Astrocyte of the cerebellum (primary cell): ENCODE measurements at regions not wholly inside any gene's neighbourhood (a gene's known extent, or its start where the extent isn't known, plus 50 kb on each side); places are given as distances from the start of the nearest gene placed in this dataset.
A peak's percentile ranks its signal among the peaks of the same experiment; 100 is the strongest.

ENCODE experiments used
- DNase-seq: peaks from one replicate; pipeline ENCODE4 v3.0.0-alpha.2; 2011; ENCODE audit warnings: low read depth
- H3K4me3 ChIP-seq: 2 replicates; pipeline ENCODE4 v1.5.1; 2011; ENCODE audit warnings: mild to moderate bottlenecking, low read depth, low read length, moderate library complexity
- CTCF ChIP-seq: IDR thresholded peaks from 2 replicates; pipeline ENCODE4 v1.5.1; 2012; ENCODE audit warnings: low read length, low read depth, moderate library complexity, mild to moderate bottlenecking; ENCODE audit errors: missing control alignments
- in situ Hi-C: cut with HindIII; loops from 2 replicates; pipeline ENCODE4 v1.10.0; 2017; ENCODE audit warnings: low sequenced_read_pairs

- no peak overlapping the region for H3K4me3 ChIP-seq
- DNase-seq, result no peak
- in situ Hi-C loops, result no loop called here
- TF ChIP-seq CTCF, result no peak
These were observed 133.5 kb downstream of the FAM114A2 start for GRCh38 chr5:153905219-153905618.

GRCh38 chr5:153903321-153903720, 135.4 kb downstream of the FAM114A2 start:
- DNase-seq, result no peak
- in situ Hi-C loops, result no loop called here
- no peak overlapping the region for H3K4me3 ChIP-seq
- no peak for TF ChIP-seq CTCF

- H3K4me3 ChIP-seq, result no peak overlapping the region
- in situ Hi-C loops, result no loop called here
- no peak for DNase-seq
- TF ChIP-seq CTCF, result no peak
These were observed 136.7 kb downstream of the FAM114A2 start for GRCh38 chr5:153902016-153902415.

GRCh38 chr5:153901449-153901848, 137.3 kb downstream of the FAM114A2 start:
- H3K4me3 ChIP-seq, result no peak overlapping the region
- in situ Hi-C loops, result no loop called here
- no peak for DNase-seq
- TF ChIP-seq CTCF, result no peak

GRCh38 chr5:153900703-153901395, 137.9 kb downstream of the FAM114A2 start:
- TF ChIP-seq CTCF, result no peak
- in situ Hi-C loops, result no loop called here
- DNase-seq, result peak; percentile 82
- no peak overlapping the region for H3K4me3 ChIP-seq

- DNase-seq, result no peak
- no peak overlapping the region for H3K4me3 ChIP-seq
- TF ChIP-seq CTCF, result no peak
- in situ Hi-C loops, result no loop called here
These were observed 139.0 kb downstream of the FAM114A2 start for GRCh38 chr5:153899746-153900145.
